ENCODE measurements at regions not wholly inside any gene's neighbourhood (a gene's known extent, or its start where the extent isn't known, plus 50 kb on each side); places are given as distances from the start of the nearest gene placed in this dataset.

DNA sequence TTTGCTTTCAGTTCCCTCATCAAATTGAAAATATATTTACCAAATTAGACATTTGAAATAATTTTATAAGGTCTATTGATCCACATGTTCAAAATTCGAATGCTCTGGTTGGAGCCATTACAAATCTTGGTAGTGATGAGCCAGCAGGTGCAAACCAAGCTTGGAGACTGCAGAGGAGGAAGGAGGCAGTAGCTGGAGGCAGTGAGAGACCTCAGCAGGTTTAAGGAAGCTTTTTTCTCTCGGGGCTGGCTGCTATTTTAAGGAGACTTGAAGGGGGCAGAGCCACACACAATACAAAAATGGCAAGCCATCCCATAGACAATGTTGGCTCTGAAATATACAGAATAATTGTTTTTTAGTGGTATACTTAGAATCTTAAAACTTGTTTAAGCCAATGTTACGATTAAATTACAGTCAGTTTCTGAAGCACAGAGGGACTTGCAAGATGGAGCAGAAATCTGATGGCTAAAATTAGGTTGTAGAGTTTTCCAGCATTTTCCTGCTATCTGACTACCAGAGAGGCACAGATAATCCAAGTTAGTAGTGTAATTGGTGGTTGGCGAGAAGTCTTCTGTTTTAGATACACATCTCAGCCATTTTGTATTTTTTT lies 185.8 kb downstream of the SNX10 start:
- Histone ChIP-seq H3K9ac (ENCODE audit: low read length) (no peak overlapping the region), H4K20me1 (ENCODE audit: insufficient read depth) (no peaks in the 10 kb centered on the region), H3K27ac (ENCODE audit: low read length) (no peak overlapping the region), H3K4me2 (ENCODE audit: low read length) (no peak overlapping the region), H2AFZ (ENCODE audit: low read depth, low read length) (no peak overlapping the region), H3K36me3 (ENCODE audit: insufficient read depth, low read length) (no peaks in the 10 kb centered on the region), H3K9me3 (ENCODE audit: low read length) (no peaks in the 10 kb centered on the region), H3K27me3 (ENCODE audit: insufficient read depth, low read depth, low read length) (no peaks in the 10 kb centered on the region), H3K79me2 (replicated peaks; ENCODE audit: insufficient read depth, low read length) (no peaks in the 10 kb centered on the region), H3K9me2 (ENCODE audit: insufficient read depth, low read length) (no peaks in the 10 kb centered on the region), H3F3A (ENCODE audit: insufficient read depth, low read length, poor library complexity, severe bottlenecking) (no peaks in the 10 kb centered on the region), H3K4me3 (ENCODE audit: low read length) (no peak overlapping the region)
- TF ChIP-seq, protein P1, sequence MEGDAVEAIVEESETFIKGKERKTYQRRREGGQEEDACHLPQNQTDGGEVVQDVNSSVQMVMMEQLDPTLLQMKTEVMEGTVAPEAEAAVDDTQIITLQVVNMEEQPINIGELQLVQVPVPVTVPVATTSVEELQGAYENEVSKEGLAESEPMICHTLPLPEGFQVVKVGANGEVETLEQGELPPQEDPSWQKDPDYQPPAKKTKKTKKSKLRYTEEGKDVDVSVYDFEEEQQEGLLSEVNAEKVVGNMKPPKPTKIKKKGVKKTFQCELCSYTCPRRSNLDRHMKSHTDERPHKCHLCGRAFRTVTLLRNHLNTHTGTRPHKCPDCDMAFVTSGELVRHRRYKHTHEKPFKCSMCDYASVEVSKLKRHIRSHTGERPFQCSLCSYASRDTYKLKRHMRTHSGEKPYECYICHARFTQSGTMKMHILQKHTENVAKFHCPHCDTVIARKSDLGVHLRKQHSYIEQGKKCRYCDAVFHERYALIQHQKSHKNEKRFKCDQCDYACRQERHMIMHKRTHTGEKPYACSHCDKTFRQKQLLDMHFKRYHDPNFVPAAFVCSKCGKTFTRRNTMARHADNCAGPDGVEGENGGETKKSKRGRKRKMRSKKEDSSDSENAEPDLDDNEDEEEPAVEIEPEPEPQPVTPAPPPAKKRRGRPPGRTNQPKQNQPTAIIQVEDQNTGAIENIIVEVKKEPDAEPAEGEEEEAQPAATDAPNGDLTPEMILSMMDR (IDR thresholded peaks at IDR 0.05; ENCODE audit: poor library complexity, severe bottlenecking) = no peak
- TF ChIP-seq MXI1 (conservative IDR thresholded peaks at IDR 0.05; ENCODE audit: poor library complexity, severe bottlenecking) = no peak
- TF ChIP-seq POLR2AphosphoS5 (IDR thresholded peaks at IDR 0.05) = no peak
- TF ChIP-seq TAF1 (IDR thresholded peaks at IDR 0.05; ENCODE audit: low read depth) = no peak
- TF ChIP-seq SMC3 (conservative IDR thresholded peaks at IDR 0.05; ENCODE audit: poor library complexity) = no peak
- TF ChIP-seq EP300 (conservative IDR thresholded peaks at IDR 0.05; ENCODE audit: poor library complexity, severe bottlenecking) = no peak
- no peak for TF ChIP-seq EZH2 (IDR thresholded peaks at IDR 0.05; ENCODE audit: borderline replicate concordance, insufficient read depth, low read length, poor library complexity, severe bottlenecking)
- TF ChIP-seq, protein P2, sequence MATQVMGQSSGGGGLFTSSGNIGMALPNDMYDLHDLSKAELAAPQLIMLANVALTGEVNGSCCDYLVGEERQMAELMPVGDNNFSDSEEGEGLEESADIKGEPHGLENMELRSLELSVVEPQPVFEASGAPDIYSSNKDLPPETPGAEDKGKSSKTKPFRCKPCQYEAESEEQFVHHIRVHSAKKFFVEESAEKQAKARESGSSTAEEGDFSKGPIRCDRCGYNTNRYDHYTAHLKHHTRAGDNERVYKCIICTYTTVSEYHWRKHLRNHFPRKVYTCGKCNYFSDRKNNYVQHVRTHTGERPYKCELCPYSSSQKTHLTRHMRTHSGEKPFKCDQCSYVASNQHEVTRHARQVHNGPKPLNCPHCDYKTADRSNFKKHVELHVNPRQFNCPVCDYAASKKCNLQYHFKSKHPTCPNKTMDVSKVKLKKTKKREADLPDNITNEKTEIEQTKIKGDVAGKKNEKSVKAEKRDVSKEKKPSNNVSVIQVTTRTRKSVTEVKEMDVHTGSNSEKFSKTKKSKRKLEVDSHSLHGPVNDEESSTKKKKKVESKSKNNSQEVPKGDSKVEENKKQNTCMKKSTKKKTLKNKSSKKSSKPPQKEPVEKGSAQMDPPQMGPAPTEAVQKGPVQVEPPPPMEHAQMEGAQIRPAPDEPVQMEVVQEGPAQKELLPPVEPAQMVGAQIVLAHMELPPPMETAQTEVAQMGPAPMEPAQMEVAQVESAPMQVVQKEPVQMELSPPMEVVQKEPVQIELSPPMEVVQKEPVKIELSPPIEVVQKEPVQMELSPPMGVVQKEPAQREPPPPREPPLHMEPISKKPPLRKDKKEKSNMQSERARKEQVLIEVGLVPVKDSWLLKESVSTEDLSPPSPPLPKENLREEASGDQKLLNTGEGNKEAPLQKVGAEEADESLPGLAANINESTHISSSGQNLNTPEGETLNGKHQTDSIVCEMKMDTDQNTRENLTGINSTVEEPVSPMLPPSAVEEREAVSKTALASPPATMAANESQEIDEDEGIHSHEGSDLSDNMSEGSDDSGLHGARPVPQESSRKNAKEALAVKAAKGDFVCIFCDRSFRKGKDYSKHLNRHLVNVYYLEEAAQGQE (IDR thresholded peaks at IDR 0.05; ENCODE audit: borderline replicate concordance) = no peak
- TF ChIP-seq RAD21 (conservative IDR thresholded peaks at IDR 0.05) = no peak

DNA sequence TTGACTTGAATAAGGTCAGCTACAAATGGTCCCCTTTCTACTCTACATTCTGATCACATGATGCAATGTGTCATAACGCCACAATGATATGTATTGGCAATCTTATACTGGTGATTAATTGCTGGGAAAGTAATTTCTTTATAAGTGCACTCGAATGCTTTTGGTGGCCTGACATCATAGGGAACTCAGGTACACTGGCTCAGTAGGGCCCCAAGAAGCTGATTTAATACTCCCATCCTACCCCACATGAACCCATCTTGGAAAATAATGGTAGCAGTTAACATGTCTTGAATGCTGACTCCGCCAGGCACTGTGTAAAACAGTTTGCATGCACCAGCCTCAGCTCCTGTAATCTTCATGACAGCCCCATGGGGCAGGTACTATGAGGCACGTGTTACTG lies 186.9 kb downstream of the SNX10 start:
- no peaks in the 10 kb centered on the region for H3K27me3 ChIP-seq (ENCODE audit: insufficient read depth, low read depth, low read length)

More for the DNA sequence above, 186.9 kb downstream of the SNX10 start:
- Histone ChIP-seq H3K79me2 (replicated peaks; ENCODE audit: insufficient read depth, low read length) (no peaks in the 10 kb centered on the region), H4K20me1 (ENCODE audit: insufficient read depth) (no peaks in the 10 kb centered on the region), H3K9me3 (ENCODE audit: low read length) (no peaks in the 10 kb centered on the region), H3K4me3 (ENCODE audit: low read length) (no peak overlapping the region), H3K36me3 (ENCODE audit: insufficient read depth, low read length) (no peaks in the 10 kb centered on the region), H3K9me2 (ENCODE audit: insufficient read depth, low read length) (no peaks in the 10 kb centered on the region), H3K27ac (ENCODE audit: low read length) (peak overlapping the region; percentile 85), H2AFZ (ENCODE audit: low read depth, low read length) (no peak overlapping the region), H3K9ac (ENCODE audit: low read length) (peak overlapping the region; percentile 58), H3K4me2 (ENCODE audit: low read length) (no peak overlapping the region), H3F3A (ENCODE audit: insufficient read depth, low read length, poor library complexity, severe bottlenecking) (no peaks in the 10 kb centered on the region)
- TF ChIP-seq MXI1 (conservative IDR thresholded peaks at IDR 0.05; ENCODE audit: poor library complexity, severe bottlenecking) (no peak), RAD21 (conservative IDR thresholded peaks at IDR 0.05) (no peak), SMC3 (conservative IDR thresholded peaks at IDR 0.05; ENCODE audit: poor library complexity) (no peak), POLR2AphosphoS5 (IDR thresholded peaks at IDR 0.05) (no peak), TAF1 (IDR thresholded peaks at IDR 0.05; ENCODE audit: low read depth) (no peak), EP300 (conservative IDR thresholded peaks at IDR 0.05; ENCODE audit: poor library complexity, severe bottlenecking) (no peak), EZH2 (IDR thresholded peaks at IDR 0.05; ENCODE audit: borderline replicate concordance, insufficient read depth, low read length, poor library complexity, severe bottlenecking) (no peak)
- TF ChIP-seq, protein P2 (IDR thresholded peaks at IDR 0.05; ENCODE audit: borderline replicate concordance) = no peak
- TF ChIP-seq, protein P1 (IDR thresholded peaks at IDR 0.05; ENCODE audit: poor library complexity, severe bottlenecking) = no peak

All from neural cell (in vitro differentiated cells).